ENCODE measurements at regions not wholly inside any gene's neighbourhood (a gene's known extent, or its start where the extent isn't known, plus 50 kb on each side); places are given as distances from the start of the nearest gene placed in this dataset.

GRCh38 chr6:137272403-137272802, 53.2 kb upstream of the IFNGR1 start:
- no peak for TF ChIP-seq CTCF (IDR thresholded peaks at IDR 0.05)
- TF ChIP-seq USF2 (CRISPR knock-in tag; IDR thresholded peaks at IDR 0.05) = no peak
- TF ChIP-seq ARID4B (CRISPR knock-in tag; IDR thresholded peaks at IDR 0.05; ENCODE audit: borderline replicate concordance) = no peak
- TF ChIP-seq ELF4 (CRISPR knock-in tag; IDR thresholded peaks at IDR 0.05; ENCODE audit: low read depth) = no peak
- no peak for TF ChIP-seq MLX (CRISPR knock-in tag; IDR thresholded peaks at IDR 0.05)
- no peak for TF ChIP-seq CREM (CRISPR knock-in tag; IDR thresholded peaks at IDR 0.05)
- no peak for TF ChIP-seq ZNF138 (CRISPR knock-in tag; conservative IDR thresholded peaks at IDR 0.05)
